ENCODE measurements at regions not wholly inside any gene's neighbourhood (a gene's known extent, or its start where the extent isn't known, plus 50 kb on each side); places are given as distances from the start of the nearest gene placed in this dataset.

DNA sequence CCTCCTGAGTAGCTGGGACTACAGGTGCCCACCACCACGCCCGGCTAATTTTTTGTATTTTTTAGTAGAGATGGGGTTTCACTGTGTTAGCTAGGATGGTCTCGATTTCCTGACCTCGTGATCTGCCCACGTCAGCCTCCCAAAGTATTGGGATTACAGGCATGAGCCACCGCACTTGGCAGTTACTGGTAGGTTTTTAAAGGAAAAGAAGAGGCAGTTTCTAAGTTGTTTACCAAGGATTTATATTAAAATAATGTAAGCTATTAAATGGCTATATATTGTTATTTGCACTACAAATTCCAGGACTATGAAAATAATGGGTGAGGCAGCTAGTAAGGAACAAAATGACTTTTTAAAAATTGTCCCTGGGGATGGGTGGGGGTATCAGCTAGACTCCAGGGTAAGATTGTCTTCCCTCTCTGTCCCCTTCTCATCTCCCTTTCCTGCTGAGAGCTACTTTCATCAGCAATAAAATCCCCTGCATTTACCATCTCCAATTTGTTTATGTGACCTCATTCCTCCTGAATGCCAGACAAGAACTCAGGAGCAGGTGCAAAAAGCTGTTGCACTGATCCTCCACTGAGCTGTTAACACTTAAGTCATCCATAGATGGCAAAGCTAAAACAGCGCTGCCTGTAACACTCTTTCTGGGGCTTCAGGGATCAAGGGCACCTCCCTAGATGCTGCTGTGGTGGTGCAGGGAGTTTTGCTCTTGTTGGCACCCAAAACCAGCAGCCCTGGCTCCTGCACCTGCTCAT is 165.2 kb downstream of the ZPLD1 start:
- peak; percentile 16 for DNase-seq (ENCODE audit: low read depth)

DNA sequence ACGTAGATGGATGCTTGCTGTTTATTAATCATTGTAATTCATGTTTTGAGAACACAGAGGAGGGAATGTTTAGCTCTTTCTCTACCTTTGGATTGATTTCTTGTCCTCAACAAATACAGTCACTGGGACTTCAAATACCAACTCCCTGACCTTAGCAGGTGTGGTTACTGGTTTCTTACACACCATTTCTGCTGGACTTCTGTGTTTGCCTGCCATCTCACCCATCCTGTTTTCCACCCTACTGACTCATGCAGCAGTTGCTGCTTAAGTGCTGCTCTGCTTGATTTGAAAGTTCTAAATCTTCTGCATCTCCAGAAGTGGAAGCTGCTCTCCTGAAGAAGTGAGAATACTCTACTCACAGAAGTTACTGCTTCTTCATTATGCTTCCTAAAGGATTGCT is 170.3 kb downstream of the ZPLD1 start:
- DNase-seq (ENCODE audit: low read depth), result peak; percentile 3

DNA sequence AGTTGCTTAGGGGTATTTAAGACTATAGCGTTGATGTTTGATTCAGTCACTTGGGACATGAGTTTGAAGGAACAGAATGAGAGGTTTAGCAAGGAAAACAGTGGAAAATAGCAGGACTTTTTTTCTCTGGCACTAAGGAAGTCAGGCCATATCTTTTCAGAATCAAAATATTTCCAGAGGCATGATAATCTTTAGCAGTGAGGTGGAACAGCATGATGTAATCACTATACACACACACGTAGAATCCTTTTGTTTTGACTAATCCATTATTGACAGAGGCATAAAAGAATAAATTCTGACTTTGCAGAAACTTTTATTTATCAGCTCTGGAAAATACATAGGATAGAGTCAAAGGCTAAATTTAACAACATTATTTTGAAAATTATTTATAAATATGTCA is 174.1 kb downstream of the ZPLD1 start:
- DNase-seq (ENCODE audit: low read depth), result no peak

DNA sequence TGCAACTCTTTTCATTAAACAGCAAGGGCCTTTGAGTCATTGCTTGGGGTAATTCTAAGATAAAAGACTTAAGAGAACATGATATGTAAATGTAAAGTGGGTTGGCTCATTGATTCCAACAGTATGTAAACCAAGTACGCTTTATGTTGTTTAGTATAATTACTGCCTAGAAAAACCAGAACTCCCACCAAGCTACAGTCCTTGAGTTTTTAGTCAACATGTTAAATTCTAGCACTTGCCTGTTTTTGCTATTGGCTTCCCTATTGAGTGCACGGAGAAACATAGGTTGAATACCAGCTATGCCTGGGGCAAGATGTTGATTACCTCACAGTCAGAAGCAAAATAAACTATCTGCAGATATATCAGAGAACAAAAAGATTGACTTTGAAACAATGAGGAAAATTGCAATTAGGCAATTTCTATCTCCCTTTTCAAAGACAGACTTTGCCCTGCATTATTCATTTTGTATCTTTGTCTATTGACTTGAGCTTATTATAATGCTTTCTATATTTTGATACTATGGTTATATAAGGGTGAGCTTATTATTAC is 179.3 kb downstream of the ZPLD1 start:
- DNase-seq (ENCODE audit: low read depth), result no peak

DNA sequence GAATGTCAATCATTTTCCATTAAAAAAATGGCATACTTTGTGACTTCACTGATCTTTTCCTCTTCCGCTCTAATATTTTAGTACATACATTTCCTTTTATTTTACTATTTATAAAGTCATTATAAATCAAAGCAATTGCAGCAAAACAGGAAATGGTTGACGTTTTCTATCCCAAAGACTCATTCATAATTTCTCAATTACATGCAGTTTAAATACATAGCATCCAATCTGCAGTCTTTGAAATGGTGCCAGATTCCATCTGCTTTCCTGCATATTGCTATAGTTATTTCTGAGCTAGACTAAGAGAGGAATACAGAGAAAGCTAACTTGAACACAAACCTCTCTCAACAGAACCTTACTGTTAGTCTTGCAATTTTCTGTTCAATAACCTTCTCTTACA is 179.8 kb downstream of the ZPLD1 start:
- DNase-seq (ENCODE audit: low read depth), result no peak

DNA sequence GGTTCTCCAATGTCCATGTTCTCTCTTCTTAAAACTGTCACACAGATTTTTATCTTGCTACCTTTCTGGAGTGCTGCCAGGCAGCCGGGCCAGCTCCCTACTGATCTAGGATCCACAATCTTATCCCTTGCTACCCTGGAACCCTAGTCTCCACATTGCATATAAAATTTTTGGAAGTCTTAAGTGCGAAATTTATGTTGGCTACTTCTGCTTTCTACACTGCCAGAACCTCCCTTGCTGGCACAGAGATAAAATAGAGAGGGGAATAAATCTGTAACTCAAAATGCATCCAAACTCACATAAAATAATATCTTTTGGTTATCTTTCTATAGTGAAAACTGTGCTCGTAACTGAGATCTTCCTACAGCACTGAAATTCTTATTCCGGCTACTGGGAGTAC is 182.6 kb downstream of the ZPLD1 start:
- no peak for DNase-seq (ENCODE audit: low read depth)

DNA sequence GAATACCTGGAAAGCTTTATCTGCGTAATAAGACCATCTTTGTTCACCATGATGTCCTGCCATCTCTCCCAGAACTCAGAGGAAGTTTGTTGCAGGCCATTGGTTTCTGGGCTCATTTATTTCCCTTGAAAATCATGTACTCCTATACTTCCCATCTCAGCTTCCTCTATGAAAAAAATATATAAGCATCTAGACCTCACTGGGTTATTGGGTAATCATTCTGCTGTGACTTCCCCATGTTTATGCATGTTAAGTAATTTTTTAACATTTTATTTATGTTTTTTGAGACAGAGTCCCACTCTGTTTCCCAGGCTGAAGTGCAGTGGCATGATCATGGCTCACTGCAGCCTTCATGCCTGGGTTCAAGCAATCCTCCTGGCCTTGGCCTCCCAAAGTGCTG is 184.5 kb downstream of the ZPLD1 start:
- DNase-seq (ENCODE audit: low read depth), result no peak

DNA sequence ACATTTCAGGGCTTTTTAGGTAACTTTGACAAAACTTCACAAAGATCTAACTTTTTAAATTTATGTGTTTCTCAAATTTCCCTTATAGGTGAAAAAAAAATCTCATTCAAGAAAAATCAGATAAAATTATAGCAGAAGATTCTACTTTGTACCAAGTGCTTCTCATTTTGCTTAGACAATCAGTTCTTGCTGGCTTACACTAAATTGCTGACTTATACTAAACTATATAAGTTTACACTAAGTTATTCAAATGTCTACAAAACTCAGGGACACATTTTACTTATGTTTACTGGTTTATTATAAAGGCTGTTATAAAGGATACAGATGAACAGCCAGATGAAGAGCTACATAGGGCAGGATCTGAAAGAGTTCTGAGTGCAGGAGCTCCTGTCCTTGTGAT is 195.1 kb downstream of the ZPLD1 start:
- no peak for DNase-seq (ENCODE audit: low read depth)

DNA sequence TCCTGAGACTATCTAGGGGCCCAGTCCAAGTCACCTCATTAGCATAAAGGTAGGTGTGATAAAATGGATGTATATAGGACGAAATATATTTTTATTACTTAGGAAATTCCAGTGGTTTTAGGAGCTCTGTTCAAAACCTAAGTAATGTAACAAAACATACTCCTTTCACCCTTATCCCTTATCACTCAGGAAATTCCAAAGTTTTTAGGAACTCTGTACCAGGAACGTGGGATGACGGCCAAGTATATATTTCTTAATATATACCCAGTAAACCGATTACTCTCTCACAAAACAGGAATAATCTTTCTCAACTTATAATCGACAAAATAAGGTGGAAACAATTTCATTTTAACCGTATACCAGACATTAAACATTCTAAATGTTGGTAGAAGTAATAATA is 195.7 kb downstream of the ZPLD1 start:
- no peak for DNase-seq (ENCODE audit: low read depth)

DNA sequence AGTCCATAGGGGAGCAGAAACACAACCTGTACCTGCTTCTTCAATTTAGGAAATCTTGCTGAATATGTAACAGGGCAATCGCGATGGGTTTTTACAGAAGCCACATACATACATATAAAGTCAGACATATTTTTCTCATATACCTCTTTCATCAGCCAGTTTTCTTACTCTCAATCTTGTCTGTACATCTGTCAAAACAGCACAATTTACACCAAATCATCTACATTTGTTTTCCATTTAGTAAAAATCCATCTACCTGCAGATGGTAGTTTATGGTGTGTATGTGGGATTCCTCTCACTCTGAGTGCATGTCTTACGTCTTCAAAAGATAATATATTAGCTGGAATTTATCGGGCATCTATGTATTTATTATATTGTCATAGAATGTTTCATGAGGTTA is 208.7 kb downstream of the ZPLD1 start:
- DNase-seq (ENCODE audit: low read depth), result no peak

DNA sequence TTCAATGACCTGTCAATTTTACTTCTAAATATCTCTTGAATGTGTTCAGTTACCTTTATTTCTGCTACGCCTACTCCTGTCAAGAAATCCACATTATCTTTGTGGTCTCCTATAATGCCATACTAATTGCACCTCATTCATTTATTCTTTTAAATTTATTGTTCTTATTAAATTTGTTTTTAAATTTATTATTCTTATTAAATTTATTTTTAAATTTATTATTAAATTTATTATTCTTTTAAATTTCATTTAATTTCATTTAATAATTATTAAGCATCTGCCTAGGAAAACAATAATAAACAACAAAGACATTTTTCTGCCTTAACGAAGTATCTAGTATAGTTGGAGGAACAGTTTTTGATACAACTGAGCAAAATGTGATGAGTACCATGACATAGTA is 211.7 kb downstream of the ZPLD1 start:
- DNase-seq (ENCODE audit: low read depth), result no peak

DNA sequence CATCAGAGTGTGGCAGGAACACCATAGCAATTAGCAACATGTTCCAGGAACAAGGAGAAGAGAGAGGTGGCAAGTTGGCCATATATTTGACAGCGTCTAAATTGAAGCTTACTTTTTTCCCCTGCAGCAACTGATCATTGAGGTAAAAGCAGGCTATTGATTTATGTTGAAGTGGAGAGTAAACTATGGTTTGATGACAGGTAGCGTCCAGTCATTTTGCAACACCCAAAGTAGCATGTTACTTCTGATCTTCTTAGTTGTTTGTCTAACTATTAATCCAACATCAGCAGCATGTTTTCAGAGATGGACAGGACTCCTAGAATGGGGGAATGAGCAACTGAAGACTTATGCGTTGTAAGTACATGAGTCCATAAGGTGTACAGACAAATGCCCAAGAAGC is 225.8 kb downstream of the ZPLD1 start:
- no peak for DNase-seq (ENCODE audit: low read depth)

DNA sequence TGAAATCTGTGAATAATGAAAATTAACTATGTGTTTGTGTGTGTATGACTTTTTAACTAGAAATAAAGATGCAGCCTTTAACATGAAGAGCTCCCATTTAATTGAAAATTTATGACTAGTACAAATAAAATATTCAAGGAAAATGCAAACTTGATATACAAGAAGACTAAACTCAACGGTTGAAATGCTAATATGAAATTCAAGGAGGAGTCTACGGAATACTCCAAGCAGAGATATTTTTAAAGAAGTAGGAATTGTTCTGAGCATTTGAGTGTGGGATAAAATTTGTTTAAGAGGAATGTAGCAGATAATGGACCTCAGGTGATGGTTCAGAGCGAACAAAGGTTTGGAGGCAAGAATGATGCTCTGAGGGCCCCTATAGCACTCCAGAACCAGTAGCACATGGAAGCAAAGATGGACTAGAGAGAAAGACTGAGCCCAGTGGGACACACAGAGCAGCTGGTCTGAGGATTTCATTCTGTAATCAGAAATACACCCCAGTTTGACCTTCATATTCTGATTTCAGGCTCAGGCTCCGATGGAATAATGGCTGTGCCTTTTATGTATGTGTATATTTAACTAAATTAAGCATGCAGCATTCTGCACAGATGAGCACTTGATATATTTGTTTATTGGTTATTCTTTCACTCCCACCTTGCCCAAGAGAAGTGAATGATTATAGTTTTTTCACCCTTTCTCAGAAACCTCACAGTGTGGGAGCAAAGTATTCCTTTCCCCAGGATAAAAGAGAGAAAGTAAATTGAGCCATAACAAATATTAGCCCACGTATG is 227.1 kb downstream of the ZPLD1 start:
- DNase-seq (ENCODE audit: low read depth), result no peak

DNA sequence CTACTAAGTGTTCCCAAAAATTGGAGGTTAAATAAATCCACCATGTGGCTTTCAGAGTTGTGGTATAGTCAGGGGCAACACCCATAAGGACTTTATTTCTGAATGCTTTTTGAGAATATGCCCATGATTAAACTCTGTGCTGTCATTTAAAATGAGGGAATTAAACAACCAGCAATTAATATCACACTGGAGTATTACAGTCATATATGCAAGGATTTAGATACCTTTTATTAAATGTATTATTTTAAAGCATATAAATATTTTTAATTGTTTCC is 227.6 kb downstream of the ZPLD1 start:
- DNase-seq (ENCODE audit: low read depth), result no peak

DNA sequence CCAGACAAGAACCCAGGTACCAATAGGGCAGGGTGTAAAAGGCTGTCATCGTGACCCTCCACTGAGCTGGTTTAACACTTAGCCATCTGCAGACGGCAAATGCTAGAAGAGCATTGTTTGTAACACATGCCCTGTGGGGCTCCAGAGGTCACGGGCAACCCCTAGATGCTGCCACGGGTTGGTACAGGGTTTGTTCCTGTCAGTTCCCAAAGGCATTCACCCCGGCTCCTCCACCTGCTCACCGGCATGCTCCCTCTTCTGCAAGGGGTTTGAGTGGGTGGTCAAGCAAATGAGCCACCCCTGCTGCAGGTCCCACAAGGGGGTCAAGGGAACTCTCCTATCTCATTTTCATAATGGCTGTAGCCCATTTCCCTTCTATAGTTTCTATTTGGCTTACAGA is 229.3 kb downstream of the ZPLD1 start:
- DNase-seq (ENCODE audit: low read depth), result no peak

DNA sequence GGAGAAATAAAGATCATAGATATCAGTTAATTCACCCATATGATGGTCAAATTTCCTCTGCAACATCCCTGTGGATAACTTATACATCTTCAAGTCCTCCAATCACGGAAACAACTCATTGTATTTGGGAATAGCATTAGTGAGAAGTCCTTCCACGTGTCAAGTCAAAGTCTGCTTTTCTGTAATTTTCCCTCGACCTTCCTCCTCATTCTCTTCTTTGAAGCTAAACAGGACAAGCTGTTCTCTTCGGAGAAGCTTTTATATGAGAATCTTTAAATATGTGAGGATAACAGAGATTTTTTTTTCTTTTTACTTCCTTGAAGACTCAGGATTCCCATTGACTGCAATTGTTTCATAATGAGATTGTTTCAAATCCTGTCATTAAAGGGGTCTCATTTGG is 230.4 kb downstream of the ZPLD1 start:
- DNase-seq (ENCODE audit: low read depth), result no peak

DNA sequence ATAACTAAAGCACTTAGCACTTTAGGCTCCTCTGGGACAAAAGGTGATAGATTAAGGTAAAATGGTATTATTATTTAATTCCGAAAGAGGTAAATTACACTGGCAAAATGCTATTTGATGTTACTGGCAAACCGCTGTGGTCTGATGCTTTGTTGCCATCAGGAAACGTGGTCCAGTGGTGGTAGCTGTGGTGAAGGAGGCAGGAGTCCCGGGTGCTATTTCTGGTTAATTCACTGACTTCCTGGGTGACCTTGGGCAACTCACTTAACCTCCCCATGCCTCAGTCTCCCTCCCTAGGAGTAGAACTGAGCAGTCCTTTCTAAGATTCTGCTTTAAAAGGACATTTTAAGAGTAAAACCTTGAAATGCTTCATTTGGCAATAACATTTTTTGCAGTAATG is 233.4 kb downstream of the ZPLD1 start:
- DNase-seq (ENCODE audit: low read depth), result no peak

DNA sequence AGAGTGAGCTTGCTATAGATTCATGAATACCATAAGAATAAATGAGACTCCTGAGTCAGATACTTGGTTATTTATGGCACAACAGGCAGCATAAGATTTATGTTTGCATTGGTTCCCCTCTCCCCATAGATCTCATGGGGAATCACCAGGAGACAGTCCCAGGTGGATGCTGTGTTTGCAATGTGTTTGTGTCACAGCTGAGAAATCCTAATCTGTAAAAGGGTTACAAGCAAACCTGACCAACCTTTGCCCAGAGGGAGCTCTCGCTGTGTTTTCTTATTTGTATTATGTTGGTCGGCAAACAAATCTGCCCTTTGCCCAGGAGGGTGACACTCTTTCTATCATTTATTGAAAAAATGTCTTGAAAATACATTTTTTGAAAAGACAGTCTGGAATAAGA is 236.2 kb downstream of the ZPLD1 start:
- DNase-seq (ENCODE audit: low read depth), result no peak

DNA sequence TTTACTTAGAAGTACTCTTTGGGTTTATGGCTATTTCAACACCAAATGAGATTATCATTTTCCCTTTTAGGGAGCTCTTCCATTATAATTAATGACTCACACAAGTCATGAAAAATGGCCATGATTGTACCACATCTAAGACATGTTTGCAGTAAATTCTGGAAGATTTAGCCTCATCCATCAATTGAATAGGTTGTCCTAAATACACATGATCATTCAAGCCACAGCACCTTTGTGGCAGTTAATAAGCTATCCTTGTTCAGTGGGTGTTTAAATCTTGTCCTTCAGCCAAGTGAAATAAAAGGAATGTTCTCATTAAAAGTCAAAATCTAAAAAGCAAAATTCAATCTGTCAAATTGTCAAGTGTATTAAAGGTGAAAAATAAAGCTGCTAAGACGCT is 237.5 kb downstream of the ZPLD1 start:
- DNase-seq (ENCODE audit: low read depth), result no peak

DNA sequence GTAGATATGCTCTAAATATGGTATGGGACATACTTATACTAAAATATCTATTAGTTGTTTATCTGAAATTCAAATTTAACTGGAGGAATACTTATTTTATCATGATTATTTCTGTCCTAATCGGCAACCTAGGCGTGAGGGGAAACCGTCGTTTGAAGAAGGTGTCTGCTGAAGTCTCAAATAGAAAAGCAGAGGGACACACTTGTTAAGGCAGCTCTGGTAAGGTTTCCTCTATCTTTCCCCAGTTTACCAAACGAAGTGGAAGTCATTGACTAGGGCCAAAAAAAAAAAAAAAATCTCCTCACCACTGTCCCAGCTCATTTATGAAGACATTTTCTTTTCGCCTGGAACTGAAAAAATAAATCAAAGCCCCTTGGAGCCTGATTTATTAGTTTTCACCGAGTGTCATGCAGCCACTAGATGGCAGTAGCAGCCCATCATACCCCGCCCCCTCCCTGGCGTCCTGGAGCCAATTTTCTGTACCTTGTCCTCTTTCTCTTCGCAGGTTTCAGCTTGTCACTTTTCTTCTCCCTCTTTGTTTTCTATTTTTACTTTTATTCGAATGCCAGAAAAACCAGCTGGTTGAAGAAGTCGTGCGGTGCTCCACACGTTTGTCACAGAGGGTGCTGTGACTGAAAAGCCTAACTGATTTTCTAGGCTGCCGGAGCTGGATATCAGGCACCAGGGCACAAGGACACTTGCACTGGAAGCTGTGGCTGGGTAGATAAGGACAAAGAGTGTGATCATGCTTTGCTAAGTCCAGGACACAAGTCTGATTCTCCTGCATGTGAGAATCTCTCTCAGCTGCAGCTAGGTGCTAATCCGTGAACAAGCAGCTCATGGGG is 238.7 kb downstream of the ZPLD1 start:
- DNase-seq (ENCODE audit: low read depth), result peak; percentile 64

DNA sequence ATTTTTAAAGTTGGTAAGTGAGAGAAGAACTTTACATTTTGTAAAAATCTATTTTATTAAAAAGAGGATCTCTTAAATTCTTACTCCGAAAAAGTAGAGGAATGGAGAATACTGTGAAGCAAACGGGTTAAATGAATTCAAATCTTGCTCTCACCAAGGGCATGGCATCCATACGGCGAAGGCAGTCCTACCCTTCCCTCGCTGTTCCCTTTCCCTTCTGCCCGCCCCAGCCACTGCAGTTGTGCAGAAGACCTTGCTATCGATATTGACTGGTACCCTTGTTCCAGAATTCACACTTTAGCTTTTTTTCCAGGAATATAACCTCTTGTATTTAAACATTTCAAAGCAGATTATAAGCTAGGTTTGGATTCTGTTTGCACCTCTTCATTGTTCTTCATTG is 239.5 kb downstream of the ZPLD1 start:
- no peak for DNase-seq (ENCODE audit: low read depth)

DNA sequence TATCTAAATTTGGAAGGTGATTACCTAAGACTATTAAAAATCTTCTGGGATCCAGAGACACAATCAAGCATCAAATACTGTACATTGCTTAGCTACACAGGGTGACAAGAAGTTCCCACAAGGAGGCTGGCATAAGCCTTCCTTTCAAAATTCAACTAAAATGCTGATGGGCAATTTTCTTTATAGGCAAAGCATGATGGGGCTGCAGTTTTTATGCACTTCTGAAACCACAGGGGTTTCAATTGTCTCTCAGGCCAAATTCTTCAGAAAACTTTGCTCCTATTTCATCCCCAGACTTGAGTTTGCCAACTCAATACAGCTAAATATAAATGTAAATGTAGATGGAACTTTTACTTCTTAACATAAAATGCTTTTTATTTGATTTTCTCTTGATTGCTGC is 241.6 kb downstream of the ZPLD1 start:
- no peak for DNase-seq (ENCODE audit: low read depth)

DNA sequence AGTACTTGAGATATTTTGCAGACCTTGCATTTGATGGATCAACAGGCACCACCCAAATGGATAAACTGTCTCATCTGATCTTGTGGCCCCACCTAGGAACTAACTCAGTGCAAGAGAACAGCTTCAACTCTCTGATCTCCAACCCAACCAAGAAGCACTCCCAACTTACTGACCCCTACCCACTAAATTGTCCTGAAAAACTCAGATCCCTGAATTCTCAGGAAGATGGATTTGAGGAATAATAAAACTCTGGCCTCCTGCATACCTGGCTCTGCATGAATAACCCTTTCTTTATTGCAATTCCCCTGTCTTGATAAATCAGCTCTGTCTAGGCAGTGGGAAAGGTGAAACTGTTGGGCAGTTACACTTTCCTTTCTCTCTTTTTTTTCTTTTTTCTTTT is 247.9 kb downstream of the ZPLD1 start:
- DNase-seq (ENCODE audit: low read depth), result no peak

Data from ELR (cell line).